CD4-positive, alpha-beta T cell treated with Interleukin-12 subunit alpha and Interleukin-12 subunit beta, for 1 hour (primary cell): ENCODE measurements at regions not wholly inside any gene's neighbourhood (a gene's known extent, or its start where the extent isn't known, plus 50 kb on each side); places are given as distances from the start of the nearest gene placed in this dataset.

Experiments
- DNase-seq: peaks from one replicate; pipeline ENCODE4 v3.0.0-alpha.2; 2020

GRCh38 chr14:101220921-101221510, 317.5 kb upstream of the RTL1 start:
- no peak for DNase-seq

GRCh38 chr14:101221549-101222160, 318.1 kb upstream of the RTL1 start:
- no peak for DNase-seq

- no peak for DNase-seq
Observed at GRCh38 chr14:101222362-101223070, 319.0 kb upstream of the RTL1 start.

- DNase-seq, result no peak
Observed at GRCh38 chr14:101223127-101223526, 319.6 kb upstream of the RTL1 start.

GRCh38 chr14:101223561-101224162, 320.1 kb upstream of the RTL1 start:
- DNase-seq, result no peak

GRCh38 chr14:101224356-101225156, 321.0 kb upstream of the RTL1 start:
- DNase-seq, result no peak

- DNase-seq, result no peak
Observed at GRCh38 chr14:101225157-101226152, 321.9 kb upstream of the RTL1 start.

- no peak for DNase-seq
Observed at GRCh38 chr14:101226265-101226602, 322.7 kb upstream of the RTL1 start.

GRCh38 chr14:101226603-101227425, 323.3 kb upstream of the RTL1 start:
- no peak for DNase-seq

GRCh38 chr14:101227611-101228594, 324.4 kb upstream of the RTL1 start:
- no peak for DNase-seq

GRCh38 chr14:101228949-101229541, 325.5 kb upstream of the RTL1 start:
- no peak for DNase-seq

- no peak for DNase-seq
Observed at GRCh38 chr14:101229666-101230065, 326.1 kb upstream of the RTL1 start.

GRCh38 chr14:101230161-101230850, 326.8 kb upstream of the RTL1 start:
- no peak for DNase-seq

- no peak for DNase-seq
Observed at GRCh38 chr14:101230851-101231550, 327.5 kb upstream of the RTL1 start.

- DNase-seq, result no peak
Observed at GRCh38 chr14:101231828-101232227, 328.3 kb upstream of the RTL1 start.

- no peak for DNase-seq
Observed at GRCh38 chr14:101232340-101233020, 328.8 kb upstream of the DIO3 start.

GRCh38 chr14:101233021-101233366, 328.3 kb upstream of the DIO3 start:
- DNase-seq, result no peak

GRCh38 chr14:101233391-101233790, 327.9 kb upstream of the DIO3 start:
- no peak for DNase-seq
